GM12878 (cell line): ENCODE measurements at regions not wholly inside any gene's neighbourhood (a gene's known extent, or its start where the extent isn't known, plus 50 kb on each side); places are given as distances from the start of the nearest gene placed in this dataset.

Experiments used
- KDM1A ChIP-seq: fragments of 200-600 bp; sonication (generic); IDR thresholded peaks from 2 replicates; pipeline ENCODE4 v1.6.1; 2016; ENCODE audit warnings: borderline replicate concordance
- TF ChIP-seq, protein P1 (sequence below): IDR thresholded peaks from 2 replicates; pipeline ENCODE4 v1.6.1; 2011; ENCODE audit warnings: borderline replicate concordance, low read depth, mild to moderate bottlenecking, moderate library complexity, mixed read lengths, low read length; ENCODE audit not compliant: insufficient read depth; ENCODE audit errors: extremely low read length

DNA sequence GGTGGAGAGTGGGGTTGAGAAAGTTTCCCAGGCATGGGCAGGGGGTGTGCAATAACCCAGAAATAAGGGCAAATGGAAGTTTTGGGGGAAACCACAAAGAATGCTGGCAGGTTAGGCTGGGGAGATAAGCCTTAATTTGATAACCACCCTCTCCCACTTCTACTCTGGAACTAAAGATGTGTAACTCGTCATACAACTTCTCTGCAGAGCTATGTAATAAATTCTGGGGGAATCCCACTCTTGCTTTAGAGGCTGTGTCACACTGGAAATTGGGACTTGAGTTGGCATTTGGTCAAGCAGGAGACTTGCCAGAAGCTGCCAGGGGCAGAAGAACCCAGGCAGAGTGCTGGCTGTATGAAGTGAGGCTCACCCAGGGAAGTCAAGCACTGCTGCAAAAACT, 170.9 kb upstream of the CPEB2 start:
- TF ChIP-seq, protein P1, sequence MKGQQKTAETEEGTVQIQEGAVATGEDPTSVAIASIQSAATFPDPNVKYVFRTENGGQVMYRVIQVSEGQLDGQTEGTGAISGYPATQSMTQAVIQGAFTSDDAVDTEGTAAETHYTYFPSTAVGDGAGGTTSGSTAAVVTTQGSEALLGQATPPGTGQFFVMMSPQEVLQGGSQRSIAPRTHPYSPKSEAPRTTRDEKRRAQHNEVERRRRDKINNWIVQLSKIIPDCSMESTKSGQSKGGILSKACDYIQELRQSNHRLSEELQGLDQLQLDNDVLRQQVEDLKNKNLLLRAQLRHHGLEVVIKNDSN, result no peak
- TF ChIP-seq KDM1A, result no peak
